ENCODE measurements at regions not wholly inside any gene's neighbourhood (a gene's known extent, or its start where the extent isn't known, plus 50 kb on each side); places are given as distances from the start of the nearest gene placed in this dataset.

DNA sequence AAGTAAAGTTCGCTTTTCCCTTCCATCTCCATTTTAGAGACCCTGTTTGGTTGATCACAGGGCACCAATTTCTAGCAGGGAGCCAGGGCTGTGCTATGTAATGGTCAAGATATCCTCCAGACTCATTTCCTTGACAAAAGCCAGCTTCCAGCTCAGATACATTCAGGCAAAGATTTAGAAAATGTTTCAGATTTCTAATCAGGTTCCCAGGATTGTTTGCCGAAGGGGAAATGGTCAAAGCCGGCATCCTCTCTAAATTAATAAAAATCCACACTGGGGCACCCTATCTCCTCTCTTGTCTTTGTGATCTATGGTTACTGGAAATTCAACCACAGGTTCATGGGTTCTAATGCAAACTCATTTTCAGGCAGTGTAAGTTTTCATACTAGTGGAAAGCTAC is 686.8 kb upstream of the KIF2B start:
- Histone ChIP-seq H3K27me3 (ENCODE audit: insufficient read depth, low read length) (no peaks in the 10 kb centered on the region), H3K4me2 (ENCODE audit: low read length) (no peak overlapping the region), H3K4me3 (replicated peaks in 1 of 2; ENCODE audit: low read depth in 1 of 2, low read length in 2 of 2) (no peak overlapping the region), H3K9me2 (ENCODE audit: insufficient read depth) (no peaks in the 10 kb centered on the region), H3K79me2 (ENCODE audit: insufficient read depth, low read length) (no peaks in the 10 kb centered on the region), H3K9me3 (ENCODE audit: control insufficient read depth in 1 of 2, insufficient read depth in 1 of 2, low read depth in 1 of 2, low read length in 2 of 2) (peaks cover 21 to 42% of the 10 kb centered on the region in 2 experiments), H3K36me3 (ENCODE audit: control insufficient read depth in 1 of 2, insufficient read depth in 2 of 2, low read length in 2 of 2) (no peaks in the 10 kb centered on the region), H3K27ac (ENCODE audit: low read depth, low read length) (no peak overlapping the region), H3K4me1 (ENCODE audit: control insufficient read depth in 1 of 2, insufficient read depth in 2 of 2, low read length in 2 of 2) (no peaks in the 10 kb centered on the region; a peak in 1 of 4 replicates), H4K20me1 (ENCODE audit: insufficient read depth) (no peaks in the 10 kb centered on the region), H3K9ac (ENCODE audit: low read length) (no peak overlapping the region), H2AFZ (ENCODE audit: low read depth, low read length, poor library complexity, severe bottlenecking) (no peak overlapping the region)
- BruUV-seq (replicated peaks): no TSS peak
- RAD21 ChIA-PET (ENCODE audit: low non-redundant PET in 1 of 2, low total read pairs in 2 of 2, uncharacterized antibody in 2 of 2, unreplicated experiment in 2 of 2): no interaction called here
- POLR2A ChIA-PET: no interaction called here
- TF ChIP-seq TCF7L2 (IDR thresholded peaks at IDR 0.05; ENCODE audit: borderline replicate concordance, extremely low read depth, insufficient read depth, insufficient read length) (no peak), FOSL1 (IDR thresholded peaks at IDR 0.05; ENCODE audit: low read depth) (no peak), CTCF (IDR thresholded peaks at IDR 0.05 in 2 of 3, conservative IDR thresholded peaks at IDR 0.05 in 1 of 3; ENCODE audit: borderline replicate concordance in 1 of 3, insufficient read depth in 1 of 3, low read depth in 2 of 3, low read length in 2 of 3) (no peak), EZH2phosphoT487 (IDR thresholded peaks at IDR 0.05; ENCODE audit: borderline replicate concordance) (no peak), SRF (IDR thresholded peaks at IDR 0.05; ENCODE audit: low read depth) (no peak), RAD21 (IDR thresholded peaks at IDR 0.05; ENCODE audit: low read depth) (no peak), CBX3 (IDR thresholded peaks at IDR 0.05; ENCODE audit: low read depth) (no peak), SIN3A (IDR thresholded peaks at IDR 0.05; ENCODE audit: low read depth) (no peak), POLR2AphosphoS5 (IDR thresholded peaks at IDR 0.05; ENCODE audit: low read depth, low read length) (no peak), EZH2 (IDR thresholded peaks at IDR 0.05) (no peak), ZNF274 (IDR thresholded peaks at IDR 0.05; ENCODE audit: low read depth, low read length) (no peak), ZFX (IDR thresholded peaks at IDR 0.05) (no peak)
- CTCF ChIA-PET: no interaction called here
- intact Hi-C loops (cut with micrococcal nuclease): no loop called here
- no peak for ATAC-seq
- no peak for DNase-seq (ENCODE audit: low read depth, low spot score)

Data from HCT116 (cell line).